ENCODE measurements at regions not wholly inside any gene's neighbourhood (a gene's known extent, or its start where the extent isn't known, plus 50 kb on each side); places are given as distances from the start of the nearest gene placed in this dataset.

DNA sequence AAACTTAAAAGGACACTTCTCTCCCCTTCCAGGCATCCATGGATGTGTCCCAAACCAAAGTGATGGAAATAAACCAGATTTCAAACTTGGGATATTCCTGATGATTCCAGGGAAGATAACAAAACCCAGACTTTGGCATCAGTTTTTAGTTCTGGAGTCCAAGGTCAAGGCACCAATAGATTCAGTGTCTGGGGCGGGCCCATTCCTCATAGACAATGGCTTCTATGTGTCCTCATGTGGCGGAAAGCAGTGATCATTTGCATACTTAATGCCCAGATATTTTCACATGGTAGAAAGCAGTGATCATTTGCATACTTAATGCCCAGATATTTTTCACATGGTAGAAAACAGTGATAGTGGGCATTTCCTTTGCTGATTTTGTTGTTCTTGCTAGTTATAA, 151.4 kb upstream of the DAP start:
- POLR2A ChIA-PET: no interaction called here
- DNase-seq (ENCODE audit: low read depth, low spot score): no peak
- no peaks in the 10 kb centered on the region for H3K9me3 ChIP-seq (ENCODE audit: control insufficient read depth, insufficient read depth, low read length)
- no peak overlapping the region for H3K4me3 ChIP-seq (ENCODE audit: low read depth, low read length)
- H3K27ac ChIP-seq (ENCODE audit: low read depth, low read length): no peak overlapping the region
- no peaks in the 10 kb centered on the region for H3K27me3 ChIP-seq (ENCODE audit: control insufficient read depth, insufficient read depth, low read length)
- CTCF ChIA-PET: no interaction called here
- TF ChIP-seq, protein P1, sequence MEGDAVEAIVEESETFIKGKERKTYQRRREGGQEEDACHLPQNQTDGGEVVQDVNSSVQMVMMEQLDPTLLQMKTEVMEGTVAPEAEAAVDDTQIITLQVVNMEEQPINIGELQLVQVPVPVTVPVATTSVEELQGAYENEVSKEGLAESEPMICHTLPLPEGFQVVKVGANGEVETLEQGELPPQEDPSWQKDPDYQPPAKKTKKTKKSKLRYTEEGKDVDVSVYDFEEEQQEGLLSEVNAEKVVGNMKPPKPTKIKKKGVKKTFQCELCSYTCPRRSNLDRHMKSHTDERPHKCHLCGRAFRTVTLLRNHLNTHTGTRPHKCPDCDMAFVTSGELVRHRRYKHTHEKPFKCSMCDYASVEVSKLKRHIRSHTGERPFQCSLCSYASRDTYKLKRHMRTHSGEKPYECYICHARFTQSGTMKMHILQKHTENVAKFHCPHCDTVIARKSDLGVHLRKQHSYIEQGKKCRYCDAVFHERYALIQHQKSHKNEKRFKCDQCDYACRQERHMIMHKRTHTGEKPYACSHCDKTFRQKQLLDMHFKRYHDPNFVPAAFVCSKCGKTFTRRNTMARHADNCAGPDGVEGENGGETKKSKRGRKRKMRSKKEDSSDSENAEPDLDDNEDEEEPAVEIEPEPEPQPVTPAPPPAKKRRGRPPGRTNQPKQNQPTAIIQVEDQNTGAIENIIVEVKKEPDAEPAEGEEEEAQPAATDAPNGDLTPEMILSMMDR (IDR thresholded peaks at IDR 0.05; ENCODE audit: low read depth, low read length): no peak

DNA sequence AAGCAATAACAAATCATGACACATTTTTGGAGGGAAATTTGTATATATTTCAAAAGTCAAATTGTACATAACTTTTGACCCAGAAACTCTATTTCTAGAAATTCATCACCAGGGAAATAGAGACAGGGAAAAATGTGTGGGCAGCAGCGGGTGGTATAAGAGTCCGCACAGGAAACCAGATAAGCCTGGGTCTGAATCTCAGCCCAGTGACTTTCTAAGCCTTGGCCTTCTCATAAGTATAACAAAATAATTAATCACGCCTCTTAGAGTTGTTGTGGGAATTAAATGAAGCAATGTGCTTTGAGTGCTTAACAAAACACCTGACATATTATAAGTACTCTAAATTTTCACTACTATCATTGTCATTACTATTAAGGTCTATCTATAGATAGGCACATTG, 149.2 kb upstream of the DAP start:
- no peaks in the 10 kb centered on the region for H3K9me3 ChIP-seq (ENCODE audit: control insufficient read depth, insufficient read depth, low read length)
- H3K4me3 ChIP-seq (ENCODE audit: low read depth, low read length): no peak overlapping the region
- no peak overlapping the region for H3K27ac ChIP-seq (ENCODE audit: low read depth, low read length)
- TF ChIP-seq, protein P1 (IDR thresholded peaks at IDR 0.05; ENCODE audit: low read depth, low read length): no peak
- no peak for DNase-seq (ENCODE audit: low read depth, low spot score)
- POLR2A ChIA-PET: no interaction called here
- CTCF ChIA-PET: no interaction called here
- H3K27me3 ChIP-seq (ENCODE audit: control insufficient read depth, insufficient read depth, low read length): no peaks in the 10 kb centered on the region

GRCh38 chr5:10904862-10905432, 143.9 kb upstream of the DAP start:
- CTCF ChIA-PET: interaction anchor here (0.8 kb wide), 1 partner anchor 48 kb away, joined by 4 read pairs; no protein-coding TSS in a partner anchor

DNA sequence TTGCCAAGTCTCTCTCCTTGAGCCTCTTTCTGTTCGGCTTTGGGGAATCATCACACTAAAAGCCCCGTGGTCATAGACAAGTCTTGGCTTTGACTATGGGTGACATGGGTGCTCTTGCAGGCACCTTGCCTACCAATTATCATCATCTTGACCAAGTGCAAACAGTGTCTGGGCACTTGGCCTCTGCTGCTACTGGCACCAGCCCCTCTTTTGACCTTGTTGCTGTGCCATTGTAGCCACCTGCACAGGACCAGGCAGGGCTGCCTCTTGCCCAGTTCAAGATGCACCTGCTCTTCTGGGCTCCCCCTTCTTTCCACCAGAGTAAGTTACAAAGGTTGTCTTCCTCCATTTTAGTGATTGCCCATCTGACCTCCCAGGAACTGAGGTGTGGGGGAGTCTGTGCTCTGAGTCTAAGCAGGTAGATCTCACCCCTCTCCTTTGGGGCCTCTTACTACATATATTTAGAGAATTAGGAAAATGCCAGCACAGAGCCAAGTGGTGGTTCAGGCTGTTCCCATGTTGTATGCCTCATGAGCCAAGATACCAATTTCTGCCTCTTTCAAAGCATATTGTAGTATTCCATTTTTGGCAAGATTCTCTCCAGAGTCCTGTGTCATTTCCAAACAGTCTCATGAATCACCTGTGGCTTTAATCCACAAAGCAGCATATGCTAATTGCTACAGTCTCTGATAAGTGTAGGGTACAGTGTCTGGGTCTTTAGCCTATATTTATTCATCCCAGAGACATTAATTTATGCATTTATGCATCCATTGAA, 142.9 kb upstream of the DAP start:
- H3K27me3 ChIP-seq (ENCODE audit: control insufficient read depth, insufficient read depth, low read length): no peaks in the 10 kb centered on the region
- DNase-seq (ENCODE audit: low read depth, low spot score): no peak
- ChIA-PET POLR2A (no interaction called here), CTCF (no interaction called here)
- TF ChIP-seq, protein P1 (IDR thresholded peaks at IDR 0.05; ENCODE audit: low read depth, low read length): no peak
- H3K4me3 ChIP-seq (ENCODE audit: low read depth, low read length): no peak overlapping the region
- no peaks in the 10 kb centered on the region; the same call in 1 of the 2 replicates for H3K9me3 ChIP-seq (ENCODE audit: control insufficient read depth, insufficient read depth, low read length)
- no peak overlapping the region for H3K27ac ChIP-seq (ENCODE audit: low read depth, low read length)

More at GRCh38 chr5:10904862-10905432, 143.9 kb upstream of the DAP start:
- no peak for DNase-seq (ENCODE audit: low read depth, low spot score)
- POLR2A ChIA-PET: no interaction called here
- TF ChIP-seq, protein P1 (IDR thresholded peaks at IDR 0.05; ENCODE audit: low read depth, low read length): no peak
- Histone ChIP-seq H3K27ac (ENCODE audit: low read depth, low read length) (no peak overlapping the region), H3K27me3 (ENCODE audit: control insufficient read depth, insufficient read depth, low read length) (no peaks in the 10 kb centered on the region), H3K4me3 (ENCODE audit: low read depth, low read length) (no peak overlapping the region), H3K9me3 (ENCODE audit: control insufficient read depth, insufficient read depth, low read length) (no peaks in the 10 kb centered on the region)

DNA sequence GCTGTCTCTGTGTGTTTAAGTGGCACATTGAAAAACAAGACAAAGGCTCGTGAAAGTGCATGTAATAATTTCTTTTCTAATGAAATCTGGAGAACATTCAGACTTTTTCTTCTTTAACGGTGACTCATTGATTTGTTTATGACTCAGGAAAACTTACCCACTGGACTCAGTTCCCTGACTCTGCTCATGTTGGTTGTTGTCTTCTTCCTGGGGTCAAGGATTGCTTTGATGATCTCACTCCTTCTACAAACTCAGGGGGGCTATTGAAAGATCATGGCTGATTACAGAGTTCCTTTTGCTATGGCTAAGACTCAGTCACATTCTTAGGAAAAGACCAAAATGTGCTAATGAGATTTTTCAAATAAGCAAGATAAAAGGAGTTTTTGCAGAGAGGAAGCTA, 141.1 kb upstream of the DAP start:
- CTCF ChIA-PET: interaction anchor here (0.9 to 1.3 kb wide), 2 partner anchors 40 to 45 kb away, joined by 3 to 5 read pairs; no protein-coding TSS in a partner anchor
- TF ChIP-seq, protein P1 (IDR thresholded peaks at IDR 0.05; ENCODE audit: low read depth, low read length): no peak
- POLR2A ChIA-PET: no interaction called here
- H3K9me3 ChIP-seq (ENCODE audit: control insufficient read depth, insufficient read depth, low read length): no peaks in the 10 kb centered on the region; the same call in 1 of the 2 replicates
- peak overlapping the region; percentile 23 for H3K27ac ChIP-seq (ENCODE audit: low read depth, low read length)
- peak; percentile 36 for DNase-seq (ENCODE audit: low read depth, low spot score)
- H3K4me3 ChIP-seq (ENCODE audit: low read depth, low read length): no peak overlapping the region
- no peaks in the 10 kb centered on the region for H3K27me3 ChIP-seq (ENCODE audit: control insufficient read depth, insufficient read depth, low read length)

All from AG04450 (cell line).